OCI-LY3 (cell line): ENCODE measurements at regions not wholly inside any gene's neighbourhood (a gene's known extent, or its start where the extent isn't known, plus 50 kb on each side); places are given as distances from the start of the nearest gene placed in this dataset.

Source experiments
- EZH2phosphoT487 ChIP-seq: fragments of 200-600 bp; shearing (Covaris generic); IDR thresholded peaks from 2 replicates; pipeline ENCODE4 v1.6.1; 2018; ENCODE audit warnings: antibody characterized with exemption, mixed run types, low read depth
- TF ChIP-seq, protein P1 (sequence below): fragments of 200-600, 300-600 bp; sonication (generic); IDR thresholded peaks from 2 replicates; pipeline ENCODE4 v1.5.1; 2014; ENCODE audit warnings: antibody characterized with exemption, low read length, low read depth

DNA sequence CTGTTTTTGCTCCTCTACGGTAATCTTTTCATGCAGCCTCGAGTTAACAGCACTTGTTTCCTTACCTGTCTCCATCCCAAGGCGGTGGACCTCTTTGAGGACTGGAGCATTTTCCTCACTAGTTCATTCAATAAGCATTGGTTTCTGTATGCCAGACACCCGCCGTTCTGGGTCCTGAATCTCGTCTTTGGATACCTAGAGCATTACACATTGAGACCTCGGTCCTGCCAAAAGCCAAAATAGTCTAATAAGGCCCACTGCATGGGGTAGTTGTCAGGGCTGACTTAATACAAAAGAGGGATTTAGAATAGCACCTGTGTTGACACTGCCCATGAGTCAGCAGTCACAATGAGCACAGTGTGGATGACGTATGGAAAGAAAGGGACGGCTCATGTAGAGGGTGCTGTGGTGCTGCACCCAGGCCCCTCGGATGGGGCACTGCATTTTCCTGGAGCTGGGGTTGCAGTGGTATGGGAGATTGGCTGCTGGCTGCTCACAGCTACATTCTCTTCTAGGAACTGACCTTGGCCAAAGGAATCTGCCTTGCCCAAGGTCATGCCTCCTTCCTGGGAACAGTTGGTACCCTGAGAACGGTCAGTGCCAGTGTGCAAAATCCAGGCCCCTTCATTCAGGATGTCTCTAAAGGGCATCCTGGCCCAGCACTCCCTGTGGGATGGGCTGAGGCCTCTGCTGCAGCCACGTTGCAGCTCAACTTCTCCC is 126.9 kb upstream of the NCK2 start:
- TF ChIP-seq, protein P1, sequence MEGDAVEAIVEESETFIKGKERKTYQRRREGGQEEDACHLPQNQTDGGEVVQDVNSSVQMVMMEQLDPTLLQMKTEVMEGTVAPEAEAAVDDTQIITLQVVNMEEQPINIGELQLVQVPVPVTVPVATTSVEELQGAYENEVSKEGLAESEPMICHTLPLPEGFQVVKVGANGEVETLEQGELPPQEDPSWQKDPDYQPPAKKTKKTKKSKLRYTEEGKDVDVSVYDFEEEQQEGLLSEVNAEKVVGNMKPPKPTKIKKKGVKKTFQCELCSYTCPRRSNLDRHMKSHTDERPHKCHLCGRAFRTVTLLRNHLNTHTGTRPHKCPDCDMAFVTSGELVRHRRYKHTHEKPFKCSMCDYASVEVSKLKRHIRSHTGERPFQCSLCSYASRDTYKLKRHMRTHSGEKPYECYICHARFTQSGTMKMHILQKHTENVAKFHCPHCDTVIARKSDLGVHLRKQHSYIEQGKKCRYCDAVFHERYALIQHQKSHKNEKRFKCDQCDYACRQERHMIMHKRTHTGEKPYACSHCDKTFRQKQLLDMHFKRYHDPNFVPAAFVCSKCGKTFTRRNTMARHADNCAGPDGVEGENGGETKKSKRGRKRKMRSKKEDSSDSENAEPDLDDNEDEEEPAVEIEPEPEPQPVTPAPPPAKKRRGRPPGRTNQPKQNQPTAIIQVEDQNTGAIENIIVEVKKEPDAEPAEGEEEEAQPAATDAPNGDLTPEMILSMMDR = no peak
- no peak for TF ChIP-seq EZH2phosphoT487
